H7 (cell line): ENCODE measurements at regions not wholly inside any gene's neighbourhood (a gene's known extent, or its start where the extent isn't known, plus 50 kb on each side); places are given as distances from the start of the nearest gene placed in this dataset.
"Not testable (repeated sequence)": the region's sequence is repeated elsewhere in the genome, so short reads cannot be mapped to it uniquely, and the experiment has no call there.

Source experiments
- DNase-seq: peaks from one replicate; pipeline ENCODE4 v3.0.0; 2012
- H3K27me3 ChIP-seq: 2 replicates; pipeline ENCODE4 v1.6.0; 2011; ENCODE audit warnings: mild to moderate bottlenecking, low read length; ENCODE audit not compliant: control insufficient read depth, insufficient read depth
- H3K36me3 ChIP-seq: replicated peaks from 2 replicates; pipeline ENCODE4 v1.5.1; 2011; ENCODE audit warnings: low read length; ENCODE audit not compliant: control insufficient read depth, insufficient read depth
- H3K4me3 ChIP-seq: 2 replicates; pipeline ENCODE4 v1.5.1; 2011; ENCODE audit warnings: low read depth, mild to moderate bottlenecking, control low read depth, low read length, moderate library complexity; ENCODE audit not compliant: insufficient read depth

DNA sequence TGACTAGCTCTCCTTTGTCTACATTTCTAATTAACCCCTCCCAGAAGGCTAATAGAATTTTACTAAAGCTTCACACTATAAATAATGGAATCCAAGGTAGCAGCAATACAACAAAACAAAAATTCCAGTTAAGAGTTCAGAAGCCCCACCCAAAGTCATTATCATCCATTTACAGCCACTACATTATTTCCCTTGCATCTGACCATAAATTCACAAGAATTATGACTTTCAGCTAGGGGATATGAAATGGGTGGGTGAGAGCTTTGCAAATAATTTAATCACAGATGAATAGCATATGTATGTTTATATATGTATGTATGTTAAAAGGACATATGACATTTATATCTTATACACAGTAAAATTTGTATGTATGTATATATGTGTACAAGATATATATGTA lies 65.3 kb upstream of the PTGDR start:
- no peaks in the 10 kb centered on the region for H3K36me3 ChIP-seq
- H3K4me3 ChIP-seq: no peak overlapping the region
- H3K27me3 ChIP-seq: no peaks in the 10 kb centered on the region
- DNase-seq: no peak

DNA sequence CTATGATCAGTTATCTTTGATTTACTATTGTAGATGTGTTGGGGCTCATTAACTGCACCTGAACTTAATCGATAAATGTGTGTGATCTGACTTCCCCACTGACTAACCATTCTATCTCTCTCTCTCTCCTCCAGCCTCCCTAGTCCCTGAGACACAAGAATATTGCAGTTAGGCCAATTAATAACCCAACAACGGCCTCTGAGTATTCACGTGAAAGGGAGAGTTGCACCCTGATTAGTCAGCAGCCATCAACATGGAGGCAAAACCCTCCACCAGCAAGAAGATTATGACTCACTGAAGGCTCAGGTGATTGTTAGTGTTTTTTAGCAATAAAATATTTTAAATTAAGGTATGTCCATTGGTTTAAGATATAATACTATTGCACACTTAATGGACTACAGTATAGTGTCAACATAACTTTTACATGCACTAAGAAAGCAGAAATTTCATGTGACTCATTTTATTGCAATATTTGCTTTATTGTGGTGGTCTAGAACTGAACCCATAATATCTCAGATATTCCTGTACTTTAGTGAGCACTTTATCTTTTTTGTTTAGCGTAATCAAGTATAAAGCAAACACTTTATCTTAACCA lies 77.1 kb upstream of the PTGDR start:
- H3K27me3 ChIP-seq: no peaks in the 10 kb centered on the region
- H3K36me3 ChIP-seq: no peaks in the 10 kb centered on the region
- H3K4me3 ChIP-seq: no peak overlapping the region
- DNase-seq: no peak

DNA sequence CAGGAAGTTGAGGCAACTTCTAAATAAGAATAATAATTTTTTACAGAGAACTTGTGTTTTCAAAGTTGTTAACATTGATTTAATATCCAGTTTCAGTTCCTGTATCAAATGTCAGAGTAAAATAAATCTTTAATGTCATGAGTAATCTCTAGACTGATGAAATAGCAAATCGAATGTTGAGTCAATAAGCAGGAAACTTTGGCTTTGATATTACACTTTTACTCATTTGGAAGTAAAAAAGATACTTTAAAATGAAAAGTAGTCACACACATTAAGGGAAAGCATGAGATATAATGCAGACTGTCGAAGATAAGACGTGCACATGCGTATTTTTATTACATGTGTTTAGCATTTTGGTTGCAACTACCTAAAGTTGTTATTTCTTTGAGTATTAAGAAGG lies 78.2 kb upstream of the PTGDR start:
- H3K27me3 ChIP-seq: no peaks in the 10 kb centered on the region
- H3K36me3 ChIP-seq: no peaks in the 10 kb centered on the region
- DNase-seq: no peak
- no peak overlapping the region for H3K4me3 ChIP-seq

DNA sequence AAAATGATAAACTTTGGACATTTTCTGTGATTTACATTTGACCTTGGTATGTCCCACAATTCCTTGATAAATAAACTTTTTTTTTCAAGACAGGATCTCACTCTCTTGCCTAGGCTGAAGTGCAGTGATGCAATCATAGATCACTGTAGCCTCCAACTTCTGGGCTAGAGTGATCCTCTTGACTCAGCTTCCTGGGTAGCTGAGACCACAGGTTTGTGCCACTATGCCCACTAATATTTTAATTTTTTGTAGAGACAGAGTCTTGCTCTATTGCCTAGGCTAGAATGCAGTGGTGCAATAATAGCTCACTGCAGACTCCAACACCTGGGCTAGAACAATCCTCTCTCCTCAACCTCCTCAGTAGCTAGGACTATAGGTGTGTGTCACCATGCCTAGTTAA lies 79.1 kb upstream of the PTGDR start:
- Histone ChIP-seq H3K36me3 (no peaks in the 10 kb centered on the region), H3K4me3 (no peak overlapping the region), H3K27me3 (no peaks in the 10 kb centered on the region)
- no peak for DNase-seq

DNA sequence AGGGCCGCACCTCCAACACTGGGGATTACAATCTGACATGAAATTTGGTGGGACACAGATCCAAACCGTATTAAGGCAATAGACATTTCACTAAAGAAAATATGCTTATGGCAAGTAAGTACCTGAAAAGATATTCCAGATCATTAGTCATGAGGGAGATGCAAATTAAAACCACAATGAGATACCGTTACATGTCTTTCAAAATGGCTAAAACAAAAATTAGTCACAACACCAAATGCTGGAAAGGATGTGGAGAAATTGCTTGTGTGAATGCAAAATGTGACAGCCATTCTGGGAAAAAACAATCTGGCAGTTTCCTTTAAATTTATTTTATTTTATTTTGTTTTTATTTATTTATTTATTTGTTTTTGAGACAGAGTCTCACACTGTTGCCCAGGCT lies 82.3 kb upstream of the PTGDR start:
- Histone ChIP-seq H3K27me3 (no peaks in the 10 kb centered on the region), H3K36me3 (no peaks in the 10 kb centered on the region), H3K4me3 (no peak overlapping the region)
- DNase-seq: no peak

DNA sequence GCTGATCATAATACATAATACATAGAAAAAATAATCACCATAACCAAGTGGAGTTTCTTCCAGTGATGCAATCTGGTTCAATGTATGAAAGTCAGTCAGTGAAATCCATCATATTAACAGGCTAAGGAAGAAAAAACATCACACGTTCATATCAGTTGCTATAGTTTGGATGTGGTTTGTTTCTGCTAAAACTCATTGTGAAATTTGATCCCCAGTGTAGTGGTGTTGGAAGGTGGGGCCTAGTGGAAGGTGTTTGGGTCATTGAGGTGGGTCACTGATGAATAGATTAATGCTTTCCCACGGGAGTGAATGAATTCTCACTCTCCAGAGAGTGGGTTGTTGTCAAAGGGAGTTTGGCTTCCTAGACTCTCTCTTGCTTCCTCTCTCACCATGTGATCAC lies 84.6 kb upstream of the PTGDR start:
- no peaks in the 10 kb centered on the region for H3K36me3 ChIP-seq
- DNase-seq: no peak
- H3K27me3 ChIP-seq: no peaks in the 10 kb centered on the region
- no peak overlapping the region for H3K4me3 ChIP-seq

DNA sequence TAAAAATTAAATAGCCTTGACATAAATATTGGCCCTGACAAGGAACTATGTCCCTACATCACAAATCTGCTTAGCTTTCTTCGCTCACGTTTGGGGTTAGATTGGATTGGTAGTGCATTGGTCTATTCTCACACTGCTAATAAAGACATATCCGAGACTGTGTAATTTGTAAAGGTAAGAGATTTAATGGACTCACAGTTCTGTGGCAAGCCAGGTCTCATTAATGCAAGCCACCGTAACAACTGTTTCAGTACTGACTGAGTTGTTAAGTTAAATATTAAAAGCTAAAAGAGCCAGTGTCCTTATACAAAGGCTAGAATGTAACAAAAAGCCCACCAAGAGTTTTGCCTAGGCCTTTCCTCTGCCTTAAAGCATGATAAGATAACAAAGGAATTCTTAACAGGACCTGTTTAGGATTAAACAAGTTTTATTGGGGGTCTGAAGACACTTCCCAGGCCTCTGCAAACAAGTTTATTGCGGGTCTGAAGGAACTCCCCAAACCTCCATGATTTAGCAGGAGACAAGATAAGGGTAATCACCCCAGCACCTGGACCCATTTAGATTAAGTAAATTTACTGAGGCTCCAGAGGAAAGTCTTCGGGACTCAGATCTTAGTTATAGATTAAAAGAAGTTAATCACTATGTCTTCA lies 88.2 kb upstream of the PTGDR start:
- no peak overlapping the region for H3K4me3 ChIP-seq
- H3K36me3 ChIP-seq: no peaks in the 10 kb centered on the region
- no peak for DNase-seq

DNA sequence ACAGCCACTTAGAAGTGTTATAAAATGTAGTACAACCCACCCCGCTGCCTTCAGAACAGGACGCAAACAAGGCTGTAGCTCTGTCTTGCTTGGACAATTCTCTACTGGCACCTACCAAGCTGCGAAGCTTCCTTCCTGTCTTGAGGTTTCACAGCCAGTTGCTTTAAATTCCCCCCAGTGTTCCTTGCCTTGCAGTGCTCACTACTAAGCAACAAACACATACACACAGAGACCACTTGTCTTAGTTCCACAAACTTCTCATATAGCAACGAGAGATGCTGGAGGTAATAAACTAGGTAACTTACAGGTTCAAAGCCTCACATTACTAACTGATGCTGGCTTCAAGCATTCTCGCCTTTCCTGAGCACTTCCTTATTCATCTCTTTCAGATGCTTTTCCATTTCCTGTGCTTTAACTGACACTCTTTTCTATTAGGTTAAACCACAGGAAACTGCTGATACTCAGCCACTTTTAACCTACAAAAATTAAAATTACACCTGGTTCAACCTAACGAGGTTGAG lies 91.5 kb upstream of the PTGDR start:
- Histone ChIP-seq H3K36me3 (no peaks in the 10 kb centered on the region), H3K4me3 (no peak overlapping the region), H3K27me3 (no peaks in the 10 kb centered on the region)
- DNase-seq: no peak

More for the DNA sequence above, 88.2 kb upstream of the PTGDR start:
- H3K27me3 ChIP-seq: no peaks in the 10 kb centered on the region

DNA sequence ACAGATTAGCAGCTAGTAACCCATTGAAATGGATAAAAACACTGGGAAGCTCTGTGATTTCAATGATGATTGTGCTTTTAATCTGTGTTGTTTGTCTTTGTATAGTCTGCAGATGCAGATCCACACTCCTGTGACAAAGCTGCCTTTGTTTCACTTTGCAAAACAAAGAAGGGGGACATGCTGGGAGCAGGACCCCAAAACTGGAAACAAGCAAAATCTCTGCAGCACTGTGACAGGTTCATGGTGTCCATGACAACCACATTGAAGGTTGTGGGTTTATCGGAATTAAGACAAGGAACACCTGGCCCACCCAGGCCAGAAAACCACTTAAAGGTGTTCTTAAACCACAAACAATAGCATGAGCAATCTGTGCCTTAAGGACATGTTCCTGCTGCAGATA lies 95.6 kb upstream of the PTGDR start:
- not testable (repeated sequence) for H3K36me3 ChIP-seq, H3K4me3 ChIP-seq, DNase-seq, H3K27me3 ChIP-seq

DNA sequence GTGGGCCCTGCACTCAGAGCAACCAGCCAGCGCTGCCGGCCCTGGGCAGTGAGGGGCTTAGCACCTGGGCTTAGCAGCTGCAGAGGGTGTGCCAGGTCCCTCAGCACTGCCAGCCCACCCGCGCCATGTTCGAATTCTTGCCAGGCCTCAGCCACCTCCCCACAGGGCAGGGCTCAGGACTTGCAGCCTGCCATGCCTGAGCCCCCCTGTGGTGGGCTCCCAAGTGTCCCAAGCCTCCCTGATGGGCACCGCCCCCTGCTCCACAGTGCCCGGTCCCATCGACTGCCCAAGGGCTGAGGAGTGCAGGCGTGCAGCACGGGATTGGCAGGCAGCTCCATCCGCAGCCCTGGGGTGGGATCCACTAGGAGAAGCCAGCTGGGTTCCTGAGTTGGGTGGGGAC lies 98.0 kb upstream of the NID2 start:
- H3K36me3 ChIP-seq: no peaks in the 10 kb centered on the region
- no peaks in the 10 kb centered on the region for H3K27me3 ChIP-seq
- DNase-seq: no peak
- no peak overlapping the region for H3K4me3 ChIP-seq

DNA sequence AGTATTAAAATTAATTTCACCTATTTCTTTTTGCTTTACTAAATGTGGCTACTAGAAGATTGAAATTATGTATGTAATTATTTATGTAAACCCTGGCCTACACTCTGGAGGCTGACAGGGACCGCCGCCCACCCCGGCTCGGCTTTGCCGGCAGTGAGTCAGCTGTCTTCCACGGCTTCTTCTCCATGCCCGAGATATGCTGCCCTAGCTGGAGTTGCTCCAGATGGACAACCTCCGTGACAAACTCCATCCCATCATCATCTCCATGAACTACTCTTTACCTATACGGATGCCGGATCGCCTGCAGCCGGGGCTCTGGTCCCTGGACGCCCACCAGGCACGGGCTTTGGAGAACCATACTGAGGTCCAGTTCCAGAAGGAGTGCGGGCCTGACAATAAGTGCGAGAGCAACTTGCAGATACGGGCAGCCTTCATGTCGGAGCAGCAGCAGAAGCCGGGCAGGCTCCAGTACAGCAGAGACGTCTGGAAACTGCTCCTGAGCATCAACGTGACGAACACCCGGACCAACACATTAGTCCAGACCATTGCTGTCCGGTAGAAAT lies 86.9 kb upstream of the NID2 start:
- H3K4me3 ChIP-seq: no peak overlapping the region
- no peaks in the 10 kb centered on the region for H3K36me3 ChIP-seq
- DNase-seq: no peak
- H3K27me3 ChIP-seq: no peaks in the 10 kb centered on the region

DNA sequence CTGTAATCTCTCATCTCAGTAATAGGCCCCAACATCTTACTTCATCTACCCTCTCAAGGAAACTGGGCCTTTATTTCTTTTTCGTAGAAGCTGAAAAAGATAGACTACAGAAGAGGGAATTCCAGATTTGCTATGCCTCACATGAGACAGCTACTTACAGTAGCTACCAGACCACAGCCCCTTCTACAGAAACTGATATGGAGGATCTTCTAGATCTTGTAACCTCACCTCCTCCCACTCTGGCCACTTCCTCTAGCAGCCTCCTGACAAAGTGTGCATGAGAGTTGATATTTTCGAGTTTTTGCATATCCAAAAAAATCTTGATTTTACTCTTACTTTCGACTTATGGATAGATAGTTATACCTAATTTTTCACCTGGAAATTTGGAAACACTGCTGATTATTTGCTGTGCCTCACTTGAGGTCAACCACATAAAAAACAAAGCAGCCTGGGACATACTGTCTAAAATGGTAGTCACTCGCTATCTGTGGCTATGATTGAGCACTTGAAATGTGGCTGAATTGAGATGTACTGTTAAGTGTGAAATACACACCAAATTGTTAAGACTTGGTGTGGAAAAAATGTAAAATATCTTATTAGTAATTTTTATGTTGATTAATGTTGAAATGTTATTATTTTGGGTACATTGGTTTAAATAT lies 86.3 kb upstream of the NID2 start:
- Histone ChIP-seq H3K4me3 (no peak overlapping the region), H3K27me3 (no peaks in the 10 kb centered on the region), H3K36me3 (no peaks in the 10 kb centered on the region)
- DNase-seq: no peak

DNA sequence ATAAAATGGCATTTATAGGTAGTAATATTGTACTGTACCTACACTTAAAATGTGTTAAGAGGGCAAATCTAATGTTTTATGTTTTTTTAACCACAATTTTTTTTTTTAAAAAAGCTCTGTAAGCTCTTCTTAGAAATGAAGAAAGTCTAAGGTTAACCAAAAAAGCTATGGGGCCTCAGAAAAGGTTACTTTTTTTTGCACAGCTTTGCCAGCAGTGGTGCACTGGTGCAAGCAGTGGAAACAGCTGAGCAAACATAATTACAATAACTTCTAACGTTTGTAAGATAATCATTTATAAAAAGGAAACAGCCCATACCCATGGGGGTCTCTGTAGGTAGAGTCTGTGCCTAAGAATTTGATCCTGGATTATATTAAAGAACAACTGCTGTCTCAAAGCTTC lies 85.1 kb upstream of the NID2 start:
- Histone ChIP-seq H3K4me3 (no peak overlapping the region), H3K36me3 (no peaks in the 10 kb centered on the region)
- no peak for DNase-seq

DNA sequence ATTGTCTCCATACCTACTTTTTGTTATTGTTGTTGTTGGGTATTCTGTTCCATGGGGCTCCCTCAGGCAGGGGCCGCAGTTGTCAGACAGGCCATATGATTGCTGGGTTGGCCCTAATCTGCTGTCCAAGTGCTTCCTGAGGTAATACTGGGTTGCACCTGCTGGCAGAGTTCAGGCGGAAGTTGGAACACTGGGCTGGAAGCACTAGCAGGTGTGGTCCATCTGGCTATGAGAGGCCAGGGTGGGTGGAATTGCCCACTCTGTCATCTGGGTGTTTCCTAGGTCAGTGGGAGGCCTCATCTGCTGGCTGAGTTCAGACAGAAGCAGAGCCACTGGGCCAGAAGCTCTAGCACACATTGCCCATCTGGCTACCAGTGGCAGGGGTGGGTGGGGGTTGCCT lies 81.3 kb upstream of the NID2 start:
- Histone ChIP-seq H3K4me3 (no peak overlapping the region), H3K27me3 (no peaks in the 10 kb centered on the region), H3K36me3 (no peaks in the 10 kb centered on the region)
- no peak for DNase-seq

More for the DNA sequence above, 85.1 kb upstream of the NID2 start:
- no peaks in the 10 kb centered on the region for H3K27me3 ChIP-seq

DNA sequence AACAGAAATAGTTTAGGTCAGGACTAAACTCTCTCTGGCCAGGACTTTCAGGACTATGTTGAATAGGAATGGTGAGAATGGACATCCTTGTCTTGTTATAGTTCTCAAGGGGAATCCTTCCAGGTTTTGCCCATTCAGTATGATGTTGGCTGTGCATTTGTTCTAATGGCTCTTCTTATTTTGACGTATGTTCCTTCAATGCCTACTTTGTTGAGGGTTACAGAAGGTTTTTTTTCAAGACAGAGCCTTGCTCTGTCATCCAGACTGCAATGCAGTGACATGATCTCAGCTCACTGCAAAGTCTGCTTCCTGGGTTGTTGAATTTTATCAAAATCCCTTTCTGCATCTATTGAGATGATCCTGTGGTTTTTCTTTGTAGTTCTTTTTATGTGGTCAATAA lies 79.5 kb upstream of the NID2 start:
- H3K27me3 ChIP-seq: no peaks in the 10 kb centered on the region
- no peak for DNase-seq
- no peaks in the 10 kb centered on the region for H3K36me3 ChIP-seq
- no peak overlapping the region for H3K4me3 ChIP-seq
